Mesendoderm (in vitro differentiated cells): ENCODE measurements at regions not wholly inside any gene's neighbourhood (a gene's known extent, or its start where the extent isn't known, plus 50 kb on each side); places are given as distances from the start of the nearest gene placed in this dataset.

Experiments used
- DNase-seq: peaks from one replicate; pipeline ENCODE4 v3.0.0; 2013
- H2AK5ac ChIP-seq: 2 replicates; pipeline ENCODE4 v1.6.1; 2013; ENCODE audit warnings: low read length, inconsistent platforms
- H2BK120ac ChIP-seq: 2 replicates; pipeline ENCODE4 v1.6.1; 2013; ENCODE audit warnings: low read depth, mild to moderate bottlenecking, low read length, moderate library complexity, mixed read lengths
- H2BK15ac ChIP-seq: replicated peaks from 2 replicates; pipeline ENCODE4 v1.6.1; 2013; ENCODE audit warnings: low read depth, mild to moderate bottlenecking, moderate library complexity
- H2BK5ac ChIP-seq: 2 replicates; pipeline ENCODE4 v1.6.1; 2013; ENCODE audit warnings: low read length, inconsistent platforms
- H3K18ac ChIP-seq: 2 replicates; pipeline ENCODE4 v1.6.1; 2013; ENCODE audit warnings: mild to moderate bottlenecking, low read length, mixed read lengths
- H3K23ac ChIP-seq: one replicate; pipeline ENCODE4 v1.6.1; 2013; ENCODE audit warnings: low read length
- H3K27ac ChIP-seq: 2 replicates; pipeline ENCODE4 v1.5.1; 2013; ENCODE audit warnings: low read depth, mild to moderate bottlenecking, inconsistent platforms, low read length, moderate library complexity
- H3K27me3 ChIP-seq: 2 replicates; pipeline ENCODE4 v1.6.1; 2013; ENCODE audit warnings: low read length, control low read depth, mild to moderate bottlenecking, inconsistent platforms; ENCODE audit not compliant: insufficient read depth, poor library complexity
- H3K36me3 ChIP-seq: 2 replicates; pipeline ENCODE4 v1.6.1; 2013; ENCODE audit warnings: low read length, inconsistent platforms; ENCODE audit not compliant: control insufficient read depth, insufficient read depth
- H3K4ac ChIP-seq: one replicate; pipeline ENCODE4 v1.6.1; 2013; ENCODE audit warnings: low read depth, mild to moderate bottlenecking, low read length, moderate library complexity
- H3K4me1 ChIP-seq: 2 replicates; pipeline ENCODE4 v1.6.1; 2013; ENCODE audit warnings: low read depth, low read length, inconsistent platforms; ENCODE audit not compliant: control insufficient read depth
- H3K4me2 ChIP-seq: 2 replicates; pipeline ENCODE4 v1.6.1; 2013; ENCODE audit warnings: low read length
- H3K4me3 ChIP-seq: 2 replicates; pipeline ENCODE4 v1.5.1; 2013; ENCODE audit warnings: mild to moderate bottlenecking, low read length
- H3K56ac ChIP-seq: one replicate; pipeline ENCODE4 v1.6.1; 2013; ENCODE audit warnings: low read length
- H3K79me1 ChIP-seq: 2 replicates; pipeline ENCODE4 v1.6.1; 2013; ENCODE audit warnings: low read length, inconsistent platforms
- H3K79me2 ChIP-seq: 2 replicates; pipeline ENCODE4 v1.6.1; 2013; ENCODE audit warnings: mild to moderate bottlenecking, low read length; ENCODE audit not compliant: control insufficient read depth, insufficient read depth
- H3K9ac ChIP-seq: 2 replicates; pipeline ENCODE4 v1.6.1; 2013; ENCODE audit warnings: low read length, inconsistent platforms
- H4K5ac ChIP-seq: one replicate; pipeline ENCODE4 v1.6.1; 2013; ENCODE audit warnings: low read length
- H4K8ac ChIP-seq: one replicate; pipeline ENCODE4 v1.6.1; 2013; ENCODE audit warnings: low read depth, mild to moderate bottlenecking, control low read depth, low read length, moderate library complexity
- WGBS: extraction: QIAGEN DNeasy Blood & Tissue Kit; methylation state at CpG from one replicate; pipeline ENCODE4 v1.1.7; 2013; ENCODE audit warnings: low lambda C conversion rate, missing lambda C conversion rate; ENCODE audit not compliant: insufficient coverage; ENCODE audit errors: extremely low coverage; 5-methylcytosine and 5-hydroxymethylcytosine counted together

GRCh38 chr4:111572470-111572869 lies 572.8 kb upstream of the FAM241A start:
- WGBS: no CpG with 5 or more reads among the region's 1 CpG
- H3K27me3 ChIP-seq: no peaks in the 10 kb centered on the region
- H3K9ac ChIP-seq: no peak overlapping the region
- H3K56ac ChIP-seq: no peak overlapping the region
- H2BK15ac ChIP-seq: no peak overlapping the region
- no peak overlapping the region for H3K4me3 ChIP-seq
- no peak overlapping the region for H2AK5ac ChIP-seq
- H2BK5ac ChIP-seq: no peak overlapping the region
- no peaks in the 10 kb centered on the region for H3K79me1 ChIP-seq
- no peaks in the 10 kb centered on the region for H3K79me2 ChIP-seq
- no peak overlapping the region for H3K18ac ChIP-seq
- H4K5ac ChIP-seq: no peak overlapping the region
- no peak overlapping the region for H2BK120ac ChIP-seq
- no peaks in the 10 kb centered on the region for H3K36me3 ChIP-seq
- H3K4me1 ChIP-seq: no peaks in the 10 kb centered on the region
- H3K27ac ChIP-seq: no peak overlapping the region
- DNase-seq: no peak
- no peak overlapping the region for H3K4me2 ChIP-seq
- H4K8ac ChIP-seq: no peak overlapping the region
- no peak overlapping the region for H3K4ac ChIP-seq
- no peak overlapping the region for H3K23ac ChIP-seq

GRCh38 chr4:111573386-111573785 lies 571.9 kb upstream of the FAM241A start:
- H3K4me2 ChIP-seq: no peak overlapping the region
- no peak overlapping the region for H3K23ac ChIP-seq
- no peaks in the 10 kb centered on the region for H3K79me1 ChIP-seq
- no peaks in the 10 kb centered on the region for H3K27me3 ChIP-seq
- H3K79me2 ChIP-seq: no peaks in the 10 kb centered on the region
- WGBS: no CpG with 5 or more reads among the region's 2 CpGs
- no peak overlapping the region for H3K9ac ChIP-seq
- no peak overlapping the region for H4K5ac ChIP-seq
- no peak overlapping the region for H3K27ac ChIP-seq
- H3K4me3 ChIP-seq: no peak overlapping the region
- H3K4ac ChIP-seq: no peak overlapping the region
- H3K36me3 ChIP-seq: no peaks in the 10 kb centered on the region
- no peak overlapping the region for H3K56ac ChIP-seq
- H2BK120ac ChIP-seq: no peak overlapping the region
- no peak overlapping the region for H4K8ac ChIP-seq
- no peak overlapping the region for H3K18ac ChIP-seq
- no peak overlapping the region for H2AK5ac ChIP-seq
- no peak for DNase-seq
- no peaks in the 10 kb centered on the region for H3K4me1 ChIP-seq
- no peak overlapping the region for H2BK5ac ChIP-seq
- H2BK15ac ChIP-seq: no peak overlapping the region

GRCh38 chr4:111579767-111580166 lies 565.5 kb upstream of the FAM241A start:
- Histone ChIP-seq H4K8ac (no peak overlapping the region), H2AK5ac (no peak overlapping the region), H3K36me3 (no peaks in the 10 kb centered on the region), H2BK15ac (no peak overlapping the region), H3K79me1 (no peaks in the 10 kb centered on the region), H2BK5ac (no peak overlapping the region), H3K9ac (no peak overlapping the region), H3K79me2 (no peaks in the 10 kb centered on the region), H3K27ac (no peak overlapping the region), H3K18ac (no peak overlapping the region), H3K27me3 (no peaks in the 10 kb centered on the region), H3K4me2 (no peak overlapping the region), H3K4me3 (no peak overlapping the region), H2BK120ac (no peak overlapping the region), H3K56ac (no peak overlapping the region), H3K4ac (no peak overlapping the region), H4K5ac (no peak overlapping the region), H3K23ac (no peak overlapping the region), H3K4me1 (no peaks in the 10 kb centered on the region)
- no peak for DNase-seq

GRCh38 chr4:111595456-111595855 lies 549.8 kb upstream of the FAM241A start:
- DNase-seq: no peak
- no peak overlapping the region for H3K27ac ChIP-seq
- 100% methylated on average over 1 of the region's 3 CpGs for WGBS
- no peak overlapping the region for H3K18ac ChIP-seq
- no peaks in the 10 kb centered on the region for H3K79me1 ChIP-seq
- H3K4me2 ChIP-seq: no peak overlapping the region
- no peak overlapping the region for H4K5ac ChIP-seq
- no peak overlapping the region for H3K23ac ChIP-seq
- no peak overlapping the region for H2BK15ac ChIP-seq
- no peak overlapping the region for H3K4me3 ChIP-seq
- H3K56ac ChIP-seq: no peak overlapping the region
- H2BK5ac ChIP-seq: no peak overlapping the region
- H4K8ac ChIP-seq: no peak overlapping the region
- no peak overlapping the region for H2AK5ac ChIP-seq
- no peak overlapping the region for H2BK120ac ChIP-seq
- H3K27me3 ChIP-seq: no peaks in the 10 kb centered on the region
- H3K9ac ChIP-seq: no peak overlapping the region
- H3K79me2 ChIP-seq: no peaks in the 10 kb centered on the region
- H3K36me3 ChIP-seq: no peaks in the 10 kb centered on the region
- no peaks in the 10 kb centered on the region for H3K4me1 ChIP-seq
- no peak overlapping the region for H3K4ac ChIP-seq

- Histone ChIP-seq H3K4ac (no peak overlapping the region), H3K27ac (no peak overlapping the region)
Observed at GRCh38 chr4:111596491-111596890, 548.8 kb upstream of the FAM241A start.

GRCh38 chr4:111601671-111602070 lies 543.6 kb upstream of the FAM241A start:
- H3K4me3 ChIP-seq: no peak overlapping the region
- no peak overlapping the region for H3K18ac ChIP-seq
- no peak overlapping the region for H3K27ac ChIP-seq
- no peak overlapping the region for H4K5ac ChIP-seq
- no peak for DNase-seq
- H2BK15ac ChIP-seq: no peak overlapping the region
- no peak overlapping the region for H2BK120ac ChIP-seq
- no CpG with 5 or more reads among the region's 3 CpGs for WGBS
- no peak overlapping the region for H3K56ac ChIP-seq
- no peak overlapping the region for H2BK5ac ChIP-seq
- no peak overlapping the region for H3K23ac ChIP-seq
- H3K4ac ChIP-seq: no peak overlapping the region
- no peaks in the 10 kb centered on the region for H3K79me2 ChIP-seq
- no peaks in the 10 kb centered on the region for H3K36me3 ChIP-seq
- no peak overlapping the region for H2AK5ac ChIP-seq
- no peaks in the 10 kb centered on the region for H3K4me1 ChIP-seq
- no peak overlapping the region for H4K8ac ChIP-seq
- H3K9ac ChIP-seq: no peak overlapping the region
- H3K79me1 ChIP-seq: no peaks in the 10 kb centered on the region
- no peaks in the 10 kb centered on the region for H3K27me3 ChIP-seq
- no peak overlapping the region for H3K4me2 ChIP-seq

More at GRCh38 chr4:111596491-111596890, 548.8 kb upstream of the FAM241A start:
- Histone ChIP-seq H2BK15ac (no peak overlapping the region), H3K23ac (no peak overlapping the region), H3K79me1 (no peaks in the 10 kb centered on the region), H2BK5ac (no peak overlapping the region), H3K4me2 (no peak overlapping the region), H4K5ac (no peak overlapping the region), H2AK5ac (no peak overlapping the region), H3K79me2 (no peaks in the 10 kb centered on the region), H2BK120ac (no peak overlapping the region), H3K4me3 (no peak overlapping the region), H3K4me1 (no peaks in the 10 kb centered on the region), H3K27me3 (no peaks in the 10 kb centered on the region), H3K36me3 (no peaks in the 10 kb centered on the region), H3K56ac (no peak overlapping the region), H3K9ac (no peak overlapping the region), H4K8ac (no peak overlapping the region), H3K18ac (no peak overlapping the region)
- DNase-seq: no peak
- no CpG with 5 or more reads among the region's 4 CpGs for WGBS
